GM12878 (cell line): ENCODE measurements at regions not wholly inside any gene's neighbourhood (a gene's known extent, or its start where the extent isn't known, plus 50 kb on each side); places are given as distances from the start of the nearest gene placed in this dataset.

Experiments
- EED ChIP-seq: sonication (generic); IDR thresholded peaks from 2 replicates; pipeline ENCODE4 v1.6.1; 2016; ENCODE audit warnings: antibody characterized with exemption, low read depth
- KAT2A ChIP-seq: conservative IDR thresholded peaks from 2 replicates; pipeline ENCODE4 v1.6.1; 2011; ENCODE audit warnings: low read depth, low read length; ENCODE audit not compliant: control insufficient read depth
- NFXL1 ChIP-seq: fragments of 450-650 bp; IDR thresholded peaks from 2 replicates; pipeline ENCODE4 v1.6.1; 2017; ENCODE audit warnings: antibody characterized with exemption, mild to moderate bottlenecking, borderline replicate concordance
- POLR2A ChIP-seq: IDR thresholded peaks from 2 replicates; pipeline ENCODE4 v1.6.1; 2011; ENCODE audit warnings: low read depth, mild to moderate bottlenecking, low read length
- SMC3 ChIP-seq: IDR thresholded peaks from 2 replicates; pipeline ENCODE4 v1.6.1; 2011; ENCODE audit warnings: low read length, improper control_type of control experiment, borderline replicate concordance
- SUZ12 ChIP-seq: fragments of 200-600 bp; sonication (generic); IDR thresholded peaks from one replicate; pipeline ENCODE4 v1.6.1; 2018; ENCODE audit warnings: antibody characterized with exemption, mild to moderate bottlenecking; ENCODE audit not compliant: unreplicated experiment
- ZSCAN29 ChIP-seq: fragments of 450-650 bp; IDR thresholded peaks from 2 replicates; pipeline ENCODE4 v1.6.1; 2017; ENCODE audit warnings: mild to moderate bottlenecking, moderate library complexity
- TF ChIP-seq, protein P1 (sequence below), 3 experiments: IDR thresholded peaks in 2 of 3; conservative IDR thresholded peaks in 1 of 3; 2 replicates each; pipeline ENCODE4 v1.5.1; 2011; ENCODE audit warnings: low read depth in 3 of 3, low read length in 3 of 3, mild to moderate bottlenecking in 3 of 3, control low read depth in 2 of 3, moderate library complexity in 2 of 3, inconsistent platforms in 1 of 3, mixed read lengths in 1 of 3; ENCODE audit not compliant: control insufficient read depth in 2 of 3, insufficient read depth in 1 of 3; ENCODE audit errors: extremely low read depth in 1 of 3
- TF ChIP-seq, protein P2 (sequence below): fragments of 450-650 bp; IDR thresholded peaks from 2 replicates; pipeline ENCODE4 v1.6.1; 2017; ENCODE audit warnings: mild to moderate bottlenecking
- TF ChIP-seq, protein P3 (sequence below): IDR thresholded peaks from 2 replicates; pipeline ENCODE4 v1.6.1; 2012; ENCODE audit warnings: low read depth, low read length, improper control_type of control experiment

DNA sequence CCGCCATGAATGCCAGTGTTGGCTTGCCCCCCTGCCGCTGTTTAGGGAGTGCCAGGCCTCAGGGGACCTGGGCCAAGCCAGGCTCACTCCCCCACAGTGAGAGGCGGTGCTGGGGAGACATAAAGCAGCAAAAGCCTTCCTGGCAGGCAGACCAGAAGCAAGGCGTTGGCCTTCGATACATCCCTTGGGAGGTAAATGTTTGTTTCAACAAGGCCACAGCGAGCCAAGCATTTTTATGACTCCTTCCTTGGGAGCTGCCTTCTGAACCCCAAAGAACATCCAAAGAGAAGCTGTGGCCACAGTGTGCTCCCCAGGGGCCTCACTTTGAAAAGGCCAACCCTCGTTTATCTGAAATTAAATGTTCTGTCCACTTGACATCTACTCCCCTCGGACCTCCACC, 119.7 kb upstream of the CIBAR2 start:
- TF ChIP-seq NFXL1 (no peak), EED (no peak), SUZ12 (no peak), ZSCAN29 (no peak), POLR2A (no peak), KAT2A (no peak), SMC3 (no peak)
- TF ChIP-seq, protein P1, sequence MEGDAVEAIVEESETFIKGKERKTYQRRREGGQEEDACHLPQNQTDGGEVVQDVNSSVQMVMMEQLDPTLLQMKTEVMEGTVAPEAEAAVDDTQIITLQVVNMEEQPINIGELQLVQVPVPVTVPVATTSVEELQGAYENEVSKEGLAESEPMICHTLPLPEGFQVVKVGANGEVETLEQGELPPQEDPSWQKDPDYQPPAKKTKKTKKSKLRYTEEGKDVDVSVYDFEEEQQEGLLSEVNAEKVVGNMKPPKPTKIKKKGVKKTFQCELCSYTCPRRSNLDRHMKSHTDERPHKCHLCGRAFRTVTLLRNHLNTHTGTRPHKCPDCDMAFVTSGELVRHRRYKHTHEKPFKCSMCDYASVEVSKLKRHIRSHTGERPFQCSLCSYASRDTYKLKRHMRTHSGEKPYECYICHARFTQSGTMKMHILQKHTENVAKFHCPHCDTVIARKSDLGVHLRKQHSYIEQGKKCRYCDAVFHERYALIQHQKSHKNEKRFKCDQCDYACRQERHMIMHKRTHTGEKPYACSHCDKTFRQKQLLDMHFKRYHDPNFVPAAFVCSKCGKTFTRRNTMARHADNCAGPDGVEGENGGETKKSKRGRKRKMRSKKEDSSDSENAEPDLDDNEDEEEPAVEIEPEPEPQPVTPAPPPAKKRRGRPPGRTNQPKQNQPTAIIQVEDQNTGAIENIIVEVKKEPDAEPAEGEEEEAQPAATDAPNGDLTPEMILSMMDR (IDR thresholded peaks at IDR 0.05 in 2 of 3, conservative IDR thresholded peaks at IDR 0.05 in 1 of 3; ENCODE audit: control insufficient read depth in 2 of 3, extremely low read depth in 1 of 3, insufficient read depth in 1 of 3, low read depth in 3 of 3, low read length in 3 of 3), result no peak
- TF ChIP-seq, protein P2, sequence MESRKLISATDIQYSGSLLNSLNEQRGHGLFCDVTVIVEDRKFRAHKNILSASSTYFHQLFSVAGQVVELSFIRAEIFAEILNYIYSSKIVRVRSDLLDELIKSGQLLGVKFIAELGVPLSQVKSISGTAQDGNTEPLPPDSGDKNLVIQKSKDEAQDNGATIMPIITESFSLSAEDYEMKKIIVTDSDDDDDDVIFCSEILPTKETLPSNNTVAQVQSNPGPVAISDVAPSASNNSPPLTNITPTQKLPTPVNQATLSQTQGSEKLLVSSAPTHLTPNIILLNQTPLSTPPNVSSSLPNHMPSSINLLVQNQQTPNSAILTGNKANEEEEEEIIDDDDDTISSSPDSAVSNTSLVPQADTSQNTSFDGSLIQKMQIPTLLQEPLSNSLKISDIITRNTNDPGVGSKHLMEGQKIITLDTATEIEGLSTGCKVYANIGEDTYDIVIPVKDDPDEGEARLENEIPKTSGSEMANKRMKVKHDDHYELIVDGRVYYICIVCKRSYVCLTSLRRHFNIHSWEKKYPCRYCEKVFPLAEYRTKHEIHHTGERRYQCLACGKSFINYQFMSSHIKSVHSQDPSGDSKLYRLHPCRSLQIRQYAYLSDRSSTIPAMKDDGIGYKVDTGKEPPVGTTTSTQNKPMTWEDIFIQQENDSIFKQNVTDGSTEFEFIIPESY, result no peak
- TF ChIP-seq, protein P3, sequence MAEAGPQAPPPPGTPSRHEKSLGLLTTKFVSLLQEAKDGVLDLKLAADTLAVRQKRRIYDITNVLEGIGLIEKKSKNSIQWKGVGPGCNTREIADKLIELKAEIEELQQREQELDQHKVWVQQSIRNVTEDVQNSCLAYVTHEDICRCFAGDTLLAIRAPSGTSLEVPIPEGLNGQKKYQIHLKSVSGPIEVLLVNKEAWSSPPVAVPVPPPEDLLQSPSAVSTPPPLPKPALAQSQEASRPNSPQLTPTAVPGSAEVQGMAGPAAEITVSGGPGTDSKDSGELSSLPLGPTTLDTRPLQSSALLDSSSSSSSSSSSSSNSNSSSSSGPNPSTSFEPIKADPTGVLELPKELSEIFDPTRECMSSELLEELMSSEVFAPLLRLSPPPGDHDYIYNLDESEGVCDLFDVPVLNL, result no peak
